ENCODE measurements at regions not wholly inside any gene's neighbourhood (a gene's known extent, or its start where the extent isn't known, plus 50 kb on each side); places are given as distances from the start of the nearest gene placed in this dataset.
A peak's percentile ranks its signal among the peaks of the same experiment; 100 is the strongest.

GRCh38 chr1:106876384-106876783 is 180.1 kb upstream of the PRMT6 start:
- peak; percentile 13 for DNase-seq (ENCODE audit: low spot score)

- DNase-seq (ENCODE audit: low spot score) = peak; percentile 1
Observed at GRCh38 chr1:106879538-106879937, 176.9 kb upstream of the PRMT6 start.

DNA sequence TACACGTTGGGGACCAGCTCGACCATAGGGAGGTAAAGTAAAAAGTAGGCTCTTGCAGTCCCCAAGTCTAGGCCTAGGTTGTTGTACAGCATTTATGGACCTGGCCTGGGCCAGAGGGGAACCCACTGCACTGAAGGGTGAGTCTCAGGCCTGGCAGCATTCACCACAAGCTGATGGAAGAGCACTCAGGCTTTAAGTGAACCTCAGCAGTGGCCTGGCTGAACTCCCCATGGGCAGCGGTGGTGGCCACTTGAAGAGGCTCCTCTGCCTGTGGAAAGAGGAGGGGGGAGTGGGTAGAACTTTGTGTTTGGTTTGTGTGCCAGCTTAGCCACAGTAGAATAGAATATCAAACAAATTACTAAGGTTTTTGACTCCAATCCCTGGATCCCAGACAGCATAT is 176.2 kb upstream of the PRMT6 start:
- DNase-seq (ENCODE audit: low spot score) = no peak

- no peak for DNase-seq (ENCODE audit: low spot score)
Observed at GRCh38 chr1:106883208-106883607, 173.3 kb upstream of the PRMT6 start.

- DNase-seq (ENCODE audit: low spot score) = no peak
Observed at GRCh38 chr1:106889059-106889458, 167.4 kb upstream of the PRMT6 start.

DNA sequence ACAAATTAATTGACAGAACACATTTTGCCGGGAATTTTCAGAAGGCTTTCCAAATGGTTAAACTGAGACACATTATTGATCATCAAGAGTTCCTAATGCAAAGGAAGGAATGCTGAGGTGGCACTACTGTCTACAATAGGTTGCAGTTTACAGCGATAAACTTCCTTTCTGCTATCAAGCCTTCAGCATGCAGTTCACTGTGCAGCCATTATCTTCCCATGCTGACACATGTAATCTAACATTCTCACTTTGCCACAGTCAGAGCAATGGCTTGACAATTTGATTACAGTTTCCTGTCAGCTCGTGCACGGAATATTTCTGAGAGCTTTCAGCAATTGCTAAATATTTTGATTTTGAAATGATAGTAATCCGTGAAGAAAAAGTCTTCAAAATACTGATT is 166.9 kb upstream of the PRMT6 start:
- DNase-seq (ENCODE audit: low spot score) = no peak

DNA sequence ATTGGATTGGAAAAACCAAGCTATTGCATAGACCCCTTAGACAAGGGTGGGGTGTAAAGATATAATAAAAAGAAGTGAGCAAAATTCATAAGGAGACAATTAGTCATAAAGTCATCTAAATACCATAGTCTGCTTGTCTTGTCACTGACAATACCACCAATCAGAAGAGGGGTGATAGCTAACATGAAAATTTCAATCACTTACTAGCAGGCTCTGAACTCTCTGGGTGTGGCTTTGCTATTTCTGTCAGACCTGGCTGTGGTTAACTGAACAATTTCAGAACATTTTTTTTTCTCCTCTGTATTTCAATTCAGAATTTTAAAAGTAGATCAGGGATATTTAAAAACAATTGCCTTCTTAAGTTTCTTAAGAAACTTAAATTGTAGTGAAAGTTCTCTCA is 158.5 kb upstream of the PRMT6 start:
- DNase-seq (ENCODE audit: low spot score) = no peak

DNA sequence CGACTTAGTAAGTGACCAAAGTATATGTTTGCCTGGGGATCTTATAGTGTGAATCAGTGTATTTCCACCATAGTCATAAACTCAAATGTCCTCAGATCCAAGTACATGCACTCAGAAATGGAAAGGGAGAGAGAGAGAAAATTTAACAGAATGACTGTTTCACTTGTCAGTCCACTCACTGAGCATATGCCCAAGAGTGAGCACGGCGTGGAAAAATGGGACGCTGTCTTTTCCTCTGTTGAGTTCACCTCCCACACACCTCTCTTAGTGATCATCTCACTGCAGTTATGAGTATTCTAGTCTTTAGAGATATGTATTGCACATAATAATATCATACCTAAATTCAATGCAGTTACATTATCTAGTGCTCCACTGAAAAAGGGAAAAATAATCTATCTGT is 156.8 kb upstream of the PRMT6 start:
- no peak for DNase-seq (ENCODE audit: low spot score)

- no peak for DNase-seq (ENCODE audit: low spot score)
Observed at GRCh38 chr1:106907795-106908194, 148.7 kb upstream of the PRMT6 start.

DNA sequence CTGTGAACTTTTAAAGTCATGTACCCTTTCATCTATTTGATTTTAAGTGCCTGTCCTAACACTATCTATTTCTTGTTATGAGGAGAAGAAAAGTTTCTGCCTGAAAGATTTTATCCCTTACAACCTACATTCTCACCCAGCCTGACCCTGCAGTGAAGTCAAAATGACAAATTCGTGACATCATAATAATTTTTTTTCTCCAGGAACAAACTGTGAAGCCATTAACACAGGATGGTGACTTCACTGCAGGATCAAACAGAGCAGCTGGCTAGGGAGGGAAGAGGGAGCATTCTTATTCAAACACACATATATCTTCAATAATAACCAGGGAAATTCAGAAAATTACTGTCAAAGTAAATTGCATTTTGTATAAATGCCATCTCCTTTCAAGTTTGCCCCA is 147.8 kb upstream of the PRMT6 start:
- DNase-seq (ENCODE audit: low spot score) = no peak

DNA sequence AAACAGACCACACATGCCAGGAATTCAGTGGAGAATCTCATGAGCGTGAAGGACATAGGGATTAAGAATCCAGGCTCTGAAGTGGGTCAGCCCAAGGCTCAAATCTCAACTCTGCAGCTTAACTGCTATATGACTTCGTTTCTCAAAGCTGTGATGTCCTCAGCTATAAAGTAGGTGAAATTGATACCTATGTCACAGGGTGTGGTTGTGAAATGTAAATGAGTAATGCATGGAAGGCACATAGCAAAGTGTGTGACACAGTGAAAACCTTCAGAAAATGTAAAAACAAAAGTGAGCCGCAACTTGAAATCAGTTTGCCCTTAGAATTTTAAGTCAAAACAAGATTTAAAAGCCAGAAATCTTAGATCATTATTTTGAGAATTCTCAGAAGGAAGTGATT is 145.7 kb upstream of the PRMT6 start:
- DNase-seq (ENCODE audit: low spot score) = no peak

- no peak for DNase-seq (ENCODE audit: low spot score)
Observed at GRCh38 chr1:106912131-106912530, 144.3 kb upstream of the PRMT6 start.

- no peak for DNase-seq (ENCODE audit: low spot score)
Observed at GRCh38 chr1:106921186-106921585, 135.3 kb upstream of the PRMT6 start.

- DNase-seq (ENCODE audit: low spot score) = no peak
Observed at GRCh38 chr1:106924360-106924759, 132.1 kb upstream of the PRMT6 start.

- DNase-seq (ENCODE audit: low spot score) = no peak
Observed at GRCh38 chr1:106925750-106926149, 130.7 kb upstream of the PRMT6 start.

- DNase-seq (ENCODE audit: low spot score) = no peak
Observed at GRCh38 chr1:106926803-106927582, 129.5 kb upstream of the PRMT6 start.

GRCh38 chr1:106937104-106937503 is 119.4 kb upstream of the PRMT6 start:
- DNase-seq (ENCODE audit: low spot score) = no peak

- no peak for DNase-seq (ENCODE audit: low spot score)
Observed at GRCh38 chr1:106944721-106945120, 111.8 kb upstream of the PRMT6 start.

DNA sequence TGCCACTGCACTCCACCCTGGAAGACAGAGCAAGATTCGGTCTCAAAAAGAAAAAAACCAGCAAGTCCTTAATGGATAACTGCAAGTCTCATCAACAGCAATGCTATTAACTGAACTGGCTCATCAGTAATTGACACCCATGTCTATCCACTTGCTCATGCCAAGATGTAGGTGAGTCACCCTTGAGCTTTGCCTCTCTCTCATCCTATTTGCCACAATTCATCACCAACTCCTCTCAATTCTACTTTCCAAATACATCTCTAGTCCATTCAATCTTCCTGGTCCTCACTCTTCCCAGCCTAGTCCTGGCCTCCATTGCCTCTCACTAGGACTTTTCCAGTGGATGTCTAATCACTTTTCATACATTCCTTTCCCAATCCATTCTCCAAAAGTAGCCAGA is 103.7 kb upstream of the PRMT6 start:
- DNase-seq (ENCODE audit: low spot score) = no peak

DNA sequence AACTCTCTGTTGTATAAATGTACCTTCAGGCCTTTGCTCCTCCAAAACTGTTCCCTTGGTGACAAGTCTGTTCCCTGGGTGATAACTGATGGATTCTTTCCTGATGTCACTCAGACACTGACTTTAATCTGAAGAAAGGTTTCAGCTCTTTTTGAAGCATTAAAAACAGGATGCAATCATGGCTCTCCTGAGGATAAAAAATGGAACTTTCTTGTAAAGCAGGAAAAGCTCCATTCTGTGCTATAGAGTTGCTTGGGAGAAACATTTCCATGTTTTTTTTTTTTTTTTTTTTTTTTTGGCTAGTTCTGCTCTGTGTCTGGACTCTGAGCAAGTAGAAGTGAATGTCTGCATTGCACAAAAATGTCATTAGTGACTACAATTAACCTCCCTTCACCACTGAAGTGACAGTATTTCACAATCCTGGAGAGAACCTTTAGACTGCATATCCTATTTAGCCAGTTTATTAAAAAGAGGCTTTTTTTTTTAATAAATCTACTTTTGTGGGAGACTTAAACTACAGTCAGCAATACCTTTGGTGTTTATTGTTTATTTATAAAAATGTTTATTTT is 101.7 kb upstream of the PRMT6 start:
- DNase-seq (ENCODE audit: low spot score) = no peak

GRCh38 chr1:106956721-106957120 is 99.8 kb upstream of the PRMT6 start:
- no peak for DNase-seq (ENCODE audit: low spot score)

GRCh38 chr1:106957795-106958194 is 98.7 kb upstream of the PRMT6 start:
- no peak for DNase-seq (ENCODE audit: low spot score)

GRCh38 chr1:106960412-106960811 is 96.1 kb upstream of the PRMT6 start:
- no peak for DNase-seq (ENCODE audit: low spot score)

DNA sequence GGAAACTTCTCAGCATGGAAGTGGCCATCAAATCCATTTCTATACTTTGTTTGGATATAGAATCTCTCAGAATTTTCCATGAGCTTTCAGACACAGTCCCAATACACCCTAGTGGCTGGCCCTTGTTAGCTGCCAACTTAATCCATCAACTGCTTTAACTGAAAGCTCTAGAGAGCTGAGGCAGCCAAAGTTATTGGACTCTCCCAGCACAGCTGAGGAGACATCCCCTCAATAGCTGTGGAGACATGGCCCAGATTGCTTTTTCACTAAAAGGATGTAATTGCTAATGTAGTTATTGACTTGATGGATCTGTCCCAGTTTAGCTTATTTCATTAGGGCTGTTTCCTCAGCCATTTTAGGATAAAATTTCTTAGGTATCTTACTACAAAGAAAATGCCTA is 94.8 kb upstream of the PRMT6 start:
- no peak for DNase-seq (ENCODE audit: low spot score)
